Astrocyte of the spinal cord (primary cell): ENCODE measurements at regions not wholly inside any gene's neighbourhood (a gene's known extent, or its start where the extent isn't known, plus 50 kb on each side); places are given as distances from the start of the nearest gene placed in this dataset.
A peak's percentile ranks its signal among the peaks of the same experiment; 100 is the strongest.

ENCODE experiments used
- DNase-seq: peaks from one replicate; pipeline ENCODE4 v3.0.0; 2011; ENCODE audit warnings: low read depth, low spot score
- H3K4me3 ChIP-seq: 2 replicates; pipeline ENCODE4 v1.5.1; 2011; ENCODE audit warnings: low read depth, mild to moderate bottlenecking, low read length, moderate library complexity
- in situ Hi-C: cut with HindIII; loops from 2 replicates; pipeline ENCODE4 v1.10.0; 2017; ENCODE audit warnings: low sequenced_read_pairs
- TF ChIP-seq, protein P1 (sequence below): IDR thresholded peaks from 2 replicates; pipeline ENCODE4 v1.5.1; 2012; ENCODE audit warnings: low read depth, mild to moderate bottlenecking, low read length, inconsistent platforms

DNA sequence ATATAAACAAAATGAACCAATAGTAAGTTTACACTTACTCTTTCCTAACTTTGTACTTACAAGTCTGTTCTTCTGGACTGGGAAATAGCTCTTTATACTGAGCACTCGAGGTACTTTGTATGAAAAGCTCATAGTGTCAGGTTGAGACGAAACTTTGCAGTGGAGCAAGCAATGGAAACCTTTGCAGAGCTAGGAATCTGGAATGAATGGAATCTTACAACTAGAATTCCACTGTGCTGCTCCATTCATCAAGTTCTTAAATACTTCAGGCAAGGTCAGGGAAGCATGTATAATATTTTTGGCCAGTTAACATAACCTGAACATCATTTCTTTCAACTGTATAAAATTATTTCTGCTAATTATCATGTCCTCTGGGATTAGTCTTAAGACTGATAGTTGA is 1327.5 kb upstream of the FLRT2 start:
- in situ Hi-C loops = no loop called here
- no peak overlapping the region for H3K4me3 ChIP-seq
- no peak for DNase-seq
- TF ChIP-seq, protein P1, sequence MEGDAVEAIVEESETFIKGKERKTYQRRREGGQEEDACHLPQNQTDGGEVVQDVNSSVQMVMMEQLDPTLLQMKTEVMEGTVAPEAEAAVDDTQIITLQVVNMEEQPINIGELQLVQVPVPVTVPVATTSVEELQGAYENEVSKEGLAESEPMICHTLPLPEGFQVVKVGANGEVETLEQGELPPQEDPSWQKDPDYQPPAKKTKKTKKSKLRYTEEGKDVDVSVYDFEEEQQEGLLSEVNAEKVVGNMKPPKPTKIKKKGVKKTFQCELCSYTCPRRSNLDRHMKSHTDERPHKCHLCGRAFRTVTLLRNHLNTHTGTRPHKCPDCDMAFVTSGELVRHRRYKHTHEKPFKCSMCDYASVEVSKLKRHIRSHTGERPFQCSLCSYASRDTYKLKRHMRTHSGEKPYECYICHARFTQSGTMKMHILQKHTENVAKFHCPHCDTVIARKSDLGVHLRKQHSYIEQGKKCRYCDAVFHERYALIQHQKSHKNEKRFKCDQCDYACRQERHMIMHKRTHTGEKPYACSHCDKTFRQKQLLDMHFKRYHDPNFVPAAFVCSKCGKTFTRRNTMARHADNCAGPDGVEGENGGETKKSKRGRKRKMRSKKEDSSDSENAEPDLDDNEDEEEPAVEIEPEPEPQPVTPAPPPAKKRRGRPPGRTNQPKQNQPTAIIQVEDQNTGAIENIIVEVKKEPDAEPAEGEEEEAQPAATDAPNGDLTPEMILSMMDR = no peak

- in situ Hi-C loops = no loop called here
- no peak overlapping the region for H3K4me3 ChIP-seq
- TF ChIP-seq, protein P1 = no peak
- no peak for DNase-seq
These were observed 1326.0 kb upstream of the FLRT2 start for GRCh38 chr14:84203896-84204295.

DNA sequence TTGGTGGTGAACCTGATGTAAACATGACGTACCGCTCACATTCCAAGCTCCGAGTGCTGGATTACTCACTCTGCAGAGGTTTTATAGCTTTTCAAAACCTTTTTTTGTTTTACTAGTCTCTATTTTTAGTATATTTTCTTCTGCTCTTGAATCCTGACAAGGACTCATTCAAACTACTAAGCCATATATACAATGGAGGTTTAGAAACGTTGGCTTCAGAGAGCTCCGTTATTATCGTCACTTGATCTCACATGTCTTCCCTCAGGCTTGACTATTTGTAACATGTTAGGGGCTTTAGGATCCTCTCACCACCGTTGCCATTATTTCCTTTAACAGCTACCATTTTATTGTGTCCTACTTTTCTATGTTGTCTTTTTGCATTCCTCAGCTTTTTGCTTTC is 1321.5 kb upstream of the FLRT2 start:
- no peak overlapping the region for H3K4me3 ChIP-seq
- DNase-seq = no peak
- TF ChIP-seq, protein P1 = no peak
- in situ Hi-C loops = no loop called here

- in situ Hi-C loops = no loop called here
- no peak for DNase-seq
- no peak overlapping the region for H3K4me3 ChIP-seq
- TF ChIP-seq, protein P1 = no peak
These were observed 1320.9 kb upstream of the FLRT2 start for GRCh38 chr14:84209031-84209430.

DNA sequence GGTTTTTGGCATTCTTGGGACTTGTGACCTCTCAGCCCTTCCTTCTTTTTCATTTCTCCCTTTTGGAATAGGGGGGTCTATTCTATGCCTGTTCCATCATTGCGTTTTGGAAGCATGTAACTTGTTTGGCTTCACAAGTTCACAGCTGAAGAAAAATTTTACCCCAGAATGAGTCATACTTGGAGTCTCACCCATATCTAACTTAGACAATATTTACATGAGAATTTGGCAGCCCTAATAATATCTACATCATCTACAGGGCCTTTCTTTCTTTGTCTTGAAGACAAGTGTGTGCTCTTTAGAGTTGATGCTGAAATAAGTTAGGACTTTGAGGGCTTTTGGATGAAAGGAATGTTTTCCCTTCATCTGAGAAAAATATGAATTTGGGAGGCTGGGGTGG is 1312.9 kb upstream of the FLRT2 start:
- in situ Hi-C loops = no loop called here
- TF ChIP-seq, protein P1 = no peak
- DNase-seq = peak; percentile 1
- no peak overlapping the region for H3K4me3 ChIP-seq

DNA sequence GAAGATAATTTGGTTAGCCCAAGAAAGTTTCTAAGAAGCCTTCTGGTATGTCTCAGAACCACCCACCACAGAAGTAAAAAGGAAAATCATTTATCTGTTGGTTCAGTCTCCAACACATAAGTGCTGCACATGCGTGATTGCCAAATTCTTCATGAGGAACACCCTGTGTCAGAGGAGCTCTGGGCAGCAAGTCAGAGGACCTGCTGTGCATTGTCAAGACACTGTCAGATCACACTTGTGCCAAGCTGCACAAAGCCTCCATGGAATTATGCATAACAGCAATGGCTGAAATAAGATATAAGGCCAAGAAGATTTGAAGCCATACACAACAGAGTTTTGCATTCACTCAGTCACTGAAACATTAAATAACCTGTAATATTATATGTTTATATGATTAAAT is 1304.7 kb upstream of the FLRT2 start:
- TF ChIP-seq, protein P1 = no peak
- in situ Hi-C loops = no loop called here
- no peak for DNase-seq
- no peak overlapping the region for H3K4me3 ChIP-seq

DNA sequence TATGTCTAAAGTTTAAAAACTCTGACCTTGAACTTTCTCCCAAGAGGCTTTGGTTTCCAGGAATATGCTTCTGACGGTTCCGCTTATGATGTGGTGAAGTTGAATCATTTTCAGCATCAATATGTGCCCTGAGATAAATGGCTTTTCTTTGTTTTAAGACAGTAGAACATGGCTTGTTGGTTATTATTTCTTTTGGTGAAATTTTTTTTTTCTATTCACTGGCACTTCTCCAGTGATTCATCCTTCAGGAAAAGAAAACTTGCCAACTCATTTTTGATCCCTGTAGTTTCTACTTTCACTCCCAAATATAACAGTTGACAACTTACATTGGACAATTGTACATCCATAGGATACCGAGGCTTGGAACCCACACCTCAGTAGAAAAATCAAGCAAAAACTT is 1301.2 kb upstream of the FLRT2 start:
- in situ Hi-C loops = no loop called here
- TF ChIP-seq, protein P1 = no peak
- DNase-seq = peak; percentile 26
- H3K4me3 ChIP-seq = no peak overlapping the region
